Adrenal gland (tissue), 5 donors: ENCODE measurements at regions not wholly inside any gene's neighbourhood (a gene's known extent, or its start where the extent isn't known, plus 50 kb on each side); places are given as distances from the start of the nearest gene placed in this dataset.

Experiments
- POLR2A ChIP-seq, 2 donors: fragments of 450-650 bp; IDR thresholded peaks; one replicate each; pipeline ENCODE4 v1.6.1; 2017; ENCODE audit warnings: antibody characterized with exemption in 2 of 2, mild to moderate bottlenecking in 2 of 2, moderate library complexity in 1 of 2
- TF ChIP-seq, protein P1 (sequence below), 6 experiments: fragments of 450-650 bp in 4 of 6; fragments of 200-600 bp in 2 of 6; sonication (generic) in 1 of 6; IDR thresholded peaks; 1 replicate in 5 of 6; 2 replicates in 1 of 6; pipeline versions ENCODE4 v1.5.1 to v1.8.0; 2016 to 2021; ENCODE audit warnings: antibody characterized with exemption in 6 of 6, mild to moderate bottlenecking in 2 of 6, moderate library complexity in 1 of 6
- donor health status: DM: no; HTN: no; CAD: no.

DNA sequence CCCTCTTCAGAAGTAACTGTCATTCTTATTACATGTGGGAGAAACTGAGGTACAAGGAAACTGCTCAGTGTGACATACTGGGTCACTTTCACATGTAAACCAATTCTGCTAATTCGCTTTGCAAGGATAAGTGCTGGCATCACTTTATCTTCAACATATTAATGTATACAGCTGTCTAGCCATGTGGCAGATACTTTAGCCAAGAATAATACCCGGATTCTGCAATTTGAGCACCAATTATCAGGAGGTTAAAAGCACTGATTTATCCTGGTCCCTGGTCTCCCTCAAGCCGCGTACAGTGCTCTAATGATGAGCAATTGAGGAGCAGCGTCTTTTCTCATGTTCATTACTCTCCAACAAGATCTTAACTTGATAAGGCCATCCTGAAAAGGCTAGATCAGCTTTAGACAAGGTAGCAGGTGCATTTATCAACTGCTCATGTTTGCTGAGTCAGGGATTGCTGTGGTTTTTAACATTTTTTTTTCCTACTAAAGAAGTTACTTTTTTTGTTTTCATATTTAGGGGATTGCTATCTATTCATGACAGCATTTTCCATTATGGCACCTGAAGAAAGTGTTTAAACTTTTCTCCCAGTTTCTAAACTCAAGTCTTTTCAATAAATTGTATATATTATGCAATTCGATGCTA, 1066.3 kb upstream of the MAP3K7 start:
- TF ChIP-seq, protein P1, sequence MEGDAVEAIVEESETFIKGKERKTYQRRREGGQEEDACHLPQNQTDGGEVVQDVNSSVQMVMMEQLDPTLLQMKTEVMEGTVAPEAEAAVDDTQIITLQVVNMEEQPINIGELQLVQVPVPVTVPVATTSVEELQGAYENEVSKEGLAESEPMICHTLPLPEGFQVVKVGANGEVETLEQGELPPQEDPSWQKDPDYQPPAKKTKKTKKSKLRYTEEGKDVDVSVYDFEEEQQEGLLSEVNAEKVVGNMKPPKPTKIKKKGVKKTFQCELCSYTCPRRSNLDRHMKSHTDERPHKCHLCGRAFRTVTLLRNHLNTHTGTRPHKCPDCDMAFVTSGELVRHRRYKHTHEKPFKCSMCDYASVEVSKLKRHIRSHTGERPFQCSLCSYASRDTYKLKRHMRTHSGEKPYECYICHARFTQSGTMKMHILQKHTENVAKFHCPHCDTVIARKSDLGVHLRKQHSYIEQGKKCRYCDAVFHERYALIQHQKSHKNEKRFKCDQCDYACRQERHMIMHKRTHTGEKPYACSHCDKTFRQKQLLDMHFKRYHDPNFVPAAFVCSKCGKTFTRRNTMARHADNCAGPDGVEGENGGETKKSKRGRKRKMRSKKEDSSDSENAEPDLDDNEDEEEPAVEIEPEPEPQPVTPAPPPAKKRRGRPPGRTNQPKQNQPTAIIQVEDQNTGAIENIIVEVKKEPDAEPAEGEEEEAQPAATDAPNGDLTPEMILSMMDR (IDR thresholded peaks at IDR 0.05) = no peak
- TF ChIP-seq POLR2A (IDR thresholded peaks at IDR 0.05) = no peak
